NCI-H2196 treated with DMSO at 0.1 percent for 48 hours (cell line): ENCODE measurements at regions not wholly inside any gene's neighbourhood (a gene's known extent, or its start where the extent isn't known, plus 50 kb on each side); places are given as distances from the start of the nearest gene placed in this dataset.
"Not testable (repeated sequence)": the region's sequence is repeated elsewhere in the genome, so short reads cannot be mapped to it uniquely, and the experiment has no call there.

Experiments
- DNase-seq: peaks from one replicate; lab custom pipeline; 2025; ENCODE audit not compliant: unreplicated experiment; lab: John Stamatoyannopoulos, UW

DNA sequence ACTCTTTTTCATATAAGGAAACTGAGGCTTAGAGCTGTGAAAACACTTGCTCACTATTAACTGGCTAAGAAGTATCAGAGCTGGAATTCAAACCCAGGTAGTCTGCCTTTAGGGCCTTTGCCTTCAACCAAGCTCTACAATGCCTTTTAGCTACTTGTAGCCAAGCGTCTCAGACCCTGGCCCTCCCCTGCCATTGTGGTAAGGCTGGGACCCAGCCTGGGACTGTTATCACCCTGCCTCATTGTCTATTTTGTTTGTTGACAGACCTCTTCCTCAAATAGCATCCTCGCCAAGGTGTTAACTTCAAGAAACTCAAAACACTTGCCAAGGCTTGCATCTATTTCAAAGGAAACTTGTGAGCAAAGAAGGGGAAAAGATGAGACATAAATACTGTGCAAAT is 76.7 kb upstream of the CD28 start:
- no peak for DNase-seq

GRCh38 chr2:203631068-203631757 is 75.2 kb upstream of the CD28 start:
- DNase-seq: no peak

GRCh38 chr2:203636588-203637470 is 69.6 kb upstream of the CD28 start:
- no peak for DNase-seq

DNA sequence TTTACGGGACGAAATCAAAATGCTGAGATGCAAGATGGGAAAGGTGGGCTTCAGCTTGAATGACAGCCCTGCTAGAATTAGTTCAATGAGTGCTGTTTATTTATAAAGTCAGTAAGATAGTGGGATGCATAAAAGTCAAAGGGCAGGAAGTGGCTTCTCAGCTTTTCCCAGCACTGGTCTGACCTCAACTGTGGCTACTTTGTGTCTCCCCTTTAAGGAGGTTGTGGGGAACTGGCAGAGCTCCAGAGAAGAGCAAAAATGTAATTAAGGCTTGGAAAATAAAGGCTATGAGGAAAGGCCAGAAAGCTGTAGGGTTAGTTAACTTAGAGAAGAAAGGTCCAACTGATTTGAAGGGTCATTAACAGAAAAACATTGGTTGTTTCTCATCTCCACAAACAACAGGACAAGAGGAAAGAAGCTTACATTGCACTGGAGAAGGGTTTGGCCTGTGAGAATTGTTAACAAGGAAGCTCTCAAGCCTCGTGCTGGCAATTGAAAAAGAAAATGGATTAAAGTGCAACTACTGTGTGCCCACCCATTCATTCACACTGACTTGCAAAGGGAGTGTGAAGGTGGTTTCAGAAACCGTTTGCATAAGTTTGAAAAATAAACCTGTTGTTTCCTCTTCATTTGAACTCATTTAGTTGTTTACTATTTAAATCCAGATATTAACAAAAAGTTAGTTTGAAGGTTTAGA is 68.8 kb upstream of the CD28 start:
- no peak for DNase-seq

DNA sequence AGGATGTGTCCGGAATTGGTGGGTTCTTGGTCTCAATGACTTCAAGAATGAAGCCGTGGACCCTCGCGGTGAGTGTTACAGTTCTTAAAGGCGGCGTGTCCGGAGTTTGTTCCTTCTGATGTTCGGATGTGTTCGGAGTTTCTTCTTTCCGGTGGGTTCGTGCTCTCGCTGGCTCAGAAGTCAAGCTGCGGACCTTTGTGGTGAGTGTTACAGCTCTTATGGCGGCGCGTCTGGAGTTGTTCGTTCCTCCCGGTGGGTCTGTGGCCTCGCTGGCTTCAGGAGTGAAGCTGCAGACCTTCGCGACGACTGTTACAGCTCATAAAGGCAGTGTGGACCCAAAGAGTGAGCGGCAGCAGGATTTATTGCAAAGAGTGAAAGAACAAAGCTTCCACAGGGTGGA is 64.6 kb upstream of the CD28 start:
- not testable (repeated sequence) for DNase-seq

- DNase-seq: not testable (repeated sequence)
Observed at GRCh38 chr2:203642841-203643240, 63.6 kb upstream of the CD28 start.

DNA sequence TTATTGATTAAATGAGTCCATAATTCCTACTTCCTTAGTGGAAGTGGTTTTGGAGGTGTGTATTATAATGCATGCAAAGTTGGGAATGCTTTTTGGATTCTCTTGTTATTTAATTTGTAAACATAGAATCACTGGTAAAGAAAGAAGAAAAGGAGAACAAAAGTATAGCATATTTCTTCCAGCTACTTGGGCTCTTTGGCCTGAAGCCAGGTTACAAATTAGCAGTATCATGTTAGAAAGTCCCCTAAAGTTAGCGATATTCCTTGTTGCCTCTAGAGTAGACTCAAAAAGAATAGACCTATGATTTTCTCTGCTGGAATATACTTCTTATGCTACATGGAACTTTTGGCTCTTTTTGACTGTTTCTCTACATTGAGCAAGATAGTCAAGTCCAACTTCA is 60.6 kb upstream of the CD28 start:
- DNase-seq: no peak

GRCh38 chr2:203646266-203646864 is 60.1 kb upstream of the CD28 start:
- no peak for DNase-seq

GRCh38 chr2:203646961-203647360 is 59.5 kb upstream of the CD28 start:
- DNase-seq: no peak

DNA sequence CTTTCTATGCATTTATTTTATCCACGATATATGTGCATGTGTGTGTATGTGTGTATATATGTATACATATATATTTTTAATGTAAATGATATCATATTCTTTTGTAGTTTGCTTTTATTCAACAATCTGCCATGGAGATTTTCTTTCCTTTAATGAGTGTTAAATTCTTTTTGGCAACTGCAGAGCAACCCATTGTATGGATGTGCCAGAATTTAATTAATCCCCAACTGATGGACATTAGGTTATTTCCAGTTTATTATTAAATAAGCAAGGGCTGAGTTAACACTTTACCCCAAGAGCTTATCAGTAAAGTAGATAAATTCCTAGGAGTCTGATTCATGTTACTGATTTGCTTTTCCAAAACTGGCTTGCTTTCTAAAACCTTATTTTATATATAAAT is 58.9 kb upstream of the CD28 start:
- no peak for DNase-seq

- peak; percentile 21 for DNase-seq
Observed at GRCh38 chr2:203648273-203648672, 58.2 kb upstream of the CD28 start.

DNA sequence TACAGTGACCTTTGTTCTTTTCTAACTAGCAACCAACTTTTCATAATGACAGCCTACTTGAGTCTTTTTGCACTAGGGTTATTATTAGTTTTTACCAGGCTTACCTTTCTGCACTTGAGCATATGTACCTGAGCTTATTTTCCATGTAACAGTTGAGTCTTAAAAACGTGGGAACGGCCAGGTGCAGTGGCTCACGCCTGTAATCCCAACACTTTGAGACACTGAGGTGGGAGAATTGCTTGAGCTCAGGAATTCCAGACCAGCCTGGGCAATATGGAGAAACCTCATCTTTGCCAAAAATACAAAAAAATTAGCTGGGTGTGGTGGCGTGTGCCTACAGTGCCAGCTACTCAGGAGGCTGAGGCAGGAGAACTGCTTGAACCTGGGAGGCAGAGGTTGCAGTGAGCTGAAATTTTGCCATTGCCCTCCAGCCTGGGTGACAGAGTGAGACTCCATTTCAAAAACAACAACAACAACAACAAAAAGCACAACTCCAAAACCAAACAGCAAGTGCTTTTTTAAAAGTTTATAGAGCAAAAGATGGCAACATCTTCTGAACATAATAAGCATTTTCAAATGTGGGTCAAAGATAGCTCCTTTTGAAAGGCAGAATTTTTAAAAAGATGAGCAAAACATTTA is 57.1 kb upstream of the CD28 start:
- no peak for DNase-seq

- DNase-seq: peak; percentile 30
Observed at GRCh38 chr2:203650860-203651613, 55.4 kb upstream of the CD28 start.

DNA sequence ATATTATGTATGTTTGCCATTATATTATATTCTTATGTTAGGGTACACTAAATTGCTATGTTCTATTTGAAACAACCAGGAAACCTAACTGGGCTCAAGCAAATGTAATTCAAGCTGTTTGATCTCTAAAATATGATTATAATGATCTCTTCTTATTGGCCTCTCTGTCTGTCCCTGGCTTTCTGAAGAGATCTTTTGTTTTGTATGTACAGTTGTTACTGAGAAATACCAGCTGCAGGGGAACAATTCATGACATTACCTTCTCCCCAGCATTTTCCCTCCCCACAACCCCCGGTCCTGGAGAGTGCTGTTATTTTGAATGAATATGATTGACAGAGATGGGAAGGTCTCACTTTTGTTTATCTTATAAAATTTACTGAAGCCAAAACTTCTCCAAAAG is 54.8 kb upstream of the CD28 start:
- DNase-seq: no peak

GRCh38 chr2:203654826-203655225 is 51.6 kb upstream of the CD28 start:
- no peak for DNase-seq

GRCh38 chr2:203656522-203657287 is 49.7 kb upstream of the CD28 start:
- no peak for DNase-seq
